ENCODE measurements at regions not wholly inside any gene's neighbourhood (a gene's known extent, or its start where the extent isn't known, plus 50 kb on each side); places are given as distances from the start of the nearest gene placed in this dataset.

GRCh38 chr9:2420543-2420942 is 201.0 kb upstream of the VLDLR start:
- no peak for TF ChIP-seq EZH2 (IDR thresholded peaks at IDR 0.05; ENCODE audit: insufficient read depth, poor library complexity, severe bottlenecking)
- TF ChIP-seq EZH2phosphoT487 (IDR thresholded peaks at IDR 0.05; ENCODE audit: insufficient read depth, low read depth) = no peak

All from GM23248 (cell line).